A549 (cell line): ENCODE measurements at regions not wholly inside any gene's neighbourhood (a gene's known extent, or its start where the extent isn't known, plus 50 kb on each side); places are given as distances from the start of the nearest gene placed in this dataset.

ENCODE experiments used
- BCL3 ChIP-seq: fragments of >200 bp; sonication (Bioruptor Twin); formaldehyde crosslinking; IDR thresholded peaks from 3 replicates; pipeline ENCODE4 v1.6.1; 2016
- CTCF ChIP-seq: fragments of >200 bp; sonication (Bioruptor Twin); formaldehyde crosslinking; IDR thresholded peaks from 3 replicates; pipeline ENCODE4 v1.5.1; 2016
- MYC ChIP-seq: IDR thresholded peaks from 2 replicates; pipeline ENCODE4 v1.6.1; 2012; ENCODE audit warnings: mild to moderate bottlenecking, inconsistent platforms, low read length, improper control_type of control experiment, borderline replicate concordance

- TF ChIP-seq BCL3 (no peak), CTCF (no peak), MYC (no peak)
Observed at GRCh38 chr7:22027475-22027874, 81.8 kb upstream of the CDCA7L start.
